ENCODE measurements at regions not wholly inside any gene's neighbourhood (a gene's known extent, or its start where the extent isn't known, plus 50 kb on each side); places are given as distances from the start of the nearest gene placed in this dataset.

DNA sequence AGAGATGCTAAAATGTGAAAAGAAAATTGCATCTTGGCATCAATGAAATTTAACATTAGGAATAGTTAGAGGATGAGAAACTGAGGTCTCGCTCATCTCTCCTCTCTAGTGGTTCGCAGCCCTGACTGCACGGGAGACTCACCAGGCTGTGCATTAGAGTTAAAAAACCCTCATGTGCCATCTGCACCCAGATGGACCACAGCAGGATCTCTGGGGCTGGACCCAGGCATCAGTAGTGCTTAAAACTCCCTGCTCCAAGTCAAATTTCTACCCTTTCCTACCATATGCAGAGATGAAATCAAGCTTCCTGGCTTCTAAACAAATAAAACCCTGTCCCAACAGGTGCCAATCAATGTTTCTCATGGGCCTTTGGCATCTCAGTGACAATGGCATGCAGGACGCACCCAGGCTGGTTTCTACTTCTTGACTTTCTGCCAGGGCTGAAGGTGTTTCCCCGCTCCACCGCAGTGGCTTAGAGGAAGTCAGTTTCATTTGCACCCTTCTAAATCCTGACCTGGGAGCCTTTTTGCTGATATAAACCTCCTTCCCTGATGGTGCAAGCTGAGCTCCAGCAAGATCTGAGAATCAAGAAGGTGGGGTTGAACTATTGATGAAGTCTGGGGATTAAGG lies 132.6 kb downstream of the NSG2 start:
- no peak overlapping the region for H3K27ac ChIP-seq
- H3K4me1 ChIP-seq: no peaks in the 10 kb centered on the region
- H3K9ac ChIP-seq (ENCODE audit: low read depth in 2 of 2, low read length in 2 of 2): no peak overlapping the region
- no peaks in the 10 kb centered on the region for H3K9me3 ChIP-seq
- no peak overlapping the region for H3K4me3 ChIP-seq
- H3K36me3 ChIP-seq: no peaks in the 10 kb centered on the region
- H3K27me3 ChIP-seq: no peaks in the 10 kb centered on the region
- no peak for DNase-seq
- intact Hi-C loops (cut with DNase I): no loop called here
- TF ChIP-seq, protein P1, sequence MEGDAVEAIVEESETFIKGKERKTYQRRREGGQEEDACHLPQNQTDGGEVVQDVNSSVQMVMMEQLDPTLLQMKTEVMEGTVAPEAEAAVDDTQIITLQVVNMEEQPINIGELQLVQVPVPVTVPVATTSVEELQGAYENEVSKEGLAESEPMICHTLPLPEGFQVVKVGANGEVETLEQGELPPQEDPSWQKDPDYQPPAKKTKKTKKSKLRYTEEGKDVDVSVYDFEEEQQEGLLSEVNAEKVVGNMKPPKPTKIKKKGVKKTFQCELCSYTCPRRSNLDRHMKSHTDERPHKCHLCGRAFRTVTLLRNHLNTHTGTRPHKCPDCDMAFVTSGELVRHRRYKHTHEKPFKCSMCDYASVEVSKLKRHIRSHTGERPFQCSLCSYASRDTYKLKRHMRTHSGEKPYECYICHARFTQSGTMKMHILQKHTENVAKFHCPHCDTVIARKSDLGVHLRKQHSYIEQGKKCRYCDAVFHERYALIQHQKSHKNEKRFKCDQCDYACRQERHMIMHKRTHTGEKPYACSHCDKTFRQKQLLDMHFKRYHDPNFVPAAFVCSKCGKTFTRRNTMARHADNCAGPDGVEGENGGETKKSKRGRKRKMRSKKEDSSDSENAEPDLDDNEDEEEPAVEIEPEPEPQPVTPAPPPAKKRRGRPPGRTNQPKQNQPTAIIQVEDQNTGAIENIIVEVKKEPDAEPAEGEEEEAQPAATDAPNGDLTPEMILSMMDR (IDR thresholded peaks at IDR 0.05): no peak

- intact Hi-C loops (cut with DNase I): no loop called here
- H3K9ac ChIP-seq (ENCODE audit: low read depth in 2 of 2, low read length in 2 of 2): no peak overlapping the region
- no peak for DNase-seq
- no peaks in the 10 kb centered on the region for H3K9me3 ChIP-seq
- TF ChIP-seq, protein P1 (IDR thresholded peaks at IDR 0.05): no peak
- H3K27me3 ChIP-seq: no peaks in the 10 kb centered on the region
- no peaks in the 10 kb centered on the region for H3K4me1 ChIP-seq
- no peak overlapping the region for H3K27ac ChIP-seq
- H3K4me3 ChIP-seq: no peak overlapping the region
- H3K36me3 ChIP-seq: no peaks in the 10 kb centered on the region
Observed at GRCh38 chr5:174180639-174181038, 135.1 kb downstream of the NSG2 start.

DNA sequence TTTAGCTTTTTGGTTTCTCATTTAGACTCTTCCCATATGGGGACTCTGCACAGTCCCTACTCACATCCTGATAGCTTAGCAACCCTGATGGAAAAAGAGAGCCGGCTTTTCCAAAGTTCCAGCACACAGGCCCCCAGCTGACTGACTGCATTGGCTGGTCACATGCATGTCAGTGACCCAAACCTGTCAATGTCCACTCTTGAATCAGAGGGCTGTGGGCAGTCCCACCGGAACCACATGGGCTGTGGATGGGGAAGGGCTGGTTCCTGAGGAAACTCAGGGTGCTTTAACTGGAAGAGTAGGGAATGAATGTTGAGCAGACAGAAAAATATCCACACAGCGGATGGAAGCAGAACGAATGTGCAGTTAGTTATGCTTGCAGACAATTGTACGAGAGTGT lies 136.6 kb downstream of the NSG2 start:
- DNase-seq: no peak
- intact Hi-C loops (cut with DNase I): no loop called here
- TF ChIP-seq, protein P1 (IDR thresholded peaks at IDR 0.05): no peak

GRCh38 chr5:174183701-174184100 lies 138.2 kb downstream of the NSG2 start:
- TF ChIP-seq, protein P1 (IDR thresholded peaks at IDR 0.05): no peak
- intact Hi-C loops (cut with DNase I): no loop called here

More for the DNA sequence above, 136.6 kb downstream of the NSG2 start:
- Histone ChIP-seq H3K27me3 (no peaks in the 10 kb centered on the region), H3K9ac (ENCODE audit: low read depth in 2 of 2, low read length in 2 of 2) (no peak overlapping the region), H3K27ac (no peak overlapping the region), H3K4me1 (no peaks in the 10 kb centered on the region), H3K36me3 (no peaks in the 10 kb centered on the region), H3K9me3 (no peaks in the 10 kb centered on the region), H3K4me3 (no peak overlapping the region)

DNA sequence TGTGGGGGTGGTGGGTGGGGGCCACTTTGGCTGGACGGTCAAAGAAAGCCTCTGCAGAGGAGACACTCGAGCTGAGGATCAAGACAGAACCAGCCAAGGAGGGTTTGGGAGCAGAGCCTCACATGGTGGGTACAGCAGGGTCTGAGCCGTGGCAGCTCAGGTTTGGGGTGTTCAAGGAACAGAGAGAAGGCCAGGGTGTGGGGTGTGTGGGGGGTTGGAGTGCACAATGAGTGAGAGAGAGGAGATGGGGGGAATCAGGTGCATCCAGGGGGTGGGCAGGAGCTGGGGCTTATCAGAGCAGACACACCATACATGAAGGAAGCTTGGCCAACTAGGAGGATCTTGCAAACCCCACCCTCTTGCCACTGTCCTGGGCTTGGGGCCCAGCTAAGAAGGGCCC lies 140.0 kb downstream of the NSG2 start:
- Histone ChIP-seq H3K27me3 (no peaks in the 10 kb centered on the region), H3K4me3 (no peak overlapping the region), H3K9me3 (no peaks in the 10 kb centered on the region), H3K27ac (no peak overlapping the region), H3K9ac (ENCODE audit: low read depth in 2 of 2, low read length in 2 of 2) (no peak overlapping the region), H3K4me1 (no peaks in the 10 kb centered on the region), H3K36me3 (no peaks in the 10 kb centered on the region)
- TF ChIP-seq, protein P1 (IDR thresholded peaks at IDR 0.05): no peak
- intact Hi-C loops (cut with DNase I): no loop called here
- DNase-seq: no peak

More at GRCh38 chr5:174183701-174184100, 138.2 kb downstream of the NSG2 start:
- Histone ChIP-seq H3K4me3 (no peak overlapping the region), H3K4me1 (no peaks in the 10 kb centered on the region), H3K9me3 (no peaks in the 10 kb centered on the region), H3K36me3 (no peaks in the 10 kb centered on the region), H3K27ac (no peak overlapping the region), H3K9ac (ENCODE audit: low read depth in 2 of 2, low read length in 2 of 2) (no peak overlapping the region), H3K27me3 (no peaks in the 10 kb centered on the region)
- no peak for DNase-seq
